ENCODE measurements at regions not wholly inside any gene's neighbourhood (a gene's known extent, or its start where the extent isn't known, plus 50 kb on each side); places are given as distances from the start of the nearest gene placed in this dataset.
"Not testable (repeated sequence)": the region's sequence is repeated elsewhere in the genome, so short reads cannot be mapped to it uniquely, and the experiment has no call there.

GRCh38 chr1:149208836-149209235, 105.5 kb upstream of the NBPF9 start:
- not testable (repeated sequence) for H3K4me3 ChIP-seq (ENCODE audit: low read length in 3 of 3); H3K27me3 ChIP-seq (ENCODE audit: control insufficient read depth in 3 of 3, insufficient read depth in 3 of 3, low read length in 3 of 3); H3K4me1 ChIP-seq (ENCODE audit: control insufficient read depth in 3 of 3, insufficient read depth in 3 of 3, low read length in 3 of 3); H3K36me3 ChIP-seq (ENCODE audit: control insufficient read depth in 3 of 3, insufficient read depth in 3 of 3, low read length in 3 of 3); H3K9ac ChIP-seq (ENCODE audit: low read depth in 1 of 3, low read length in 3 of 3); H3K27ac ChIP-seq (ENCODE audit: low read depth, low read length); H3K9me3 ChIP-seq (ENCODE audit: control insufficient read depth in 3 of 3, low read length in 3 of 3)

GRCh38 chr1:149211757-149212420, 108.5 kb upstream of the NBPF9 start:
- H3K9me3 ChIP-seq (ENCODE audit: control insufficient read depth in 3 of 3, low read length in 3 of 3); H3K4me3 ChIP-seq (ENCODE audit: low read length in 3 of 3); H3K4me1 ChIP-seq (ENCODE audit: control insufficient read depth in 3 of 3, insufficient read depth in 3 of 3, low read length in 3 of 3); H3K27me3 ChIP-seq (ENCODE audit: control insufficient read depth in 3 of 3, insufficient read depth in 3 of 3, low read length in 3 of 3); H3K36me3 ChIP-seq (ENCODE audit: control insufficient read depth in 3 of 3, insufficient read depth in 3 of 3, low read length in 3 of 3); H3K9ac ChIP-seq (ENCODE audit: low read depth in 1 of 3, low read length in 3 of 3): not testable (repeated sequence)
- H3K27ac ChIP-seq (ENCODE audit: low read depth, low read length) = peak overlapping the region; percentile 65

- not testable (repeated sequence) for H3K27ac ChIP-seq (ENCODE audit: low read depth, low read length)
Measured at GRCh38 chr1:149212946-149213345, 109.6 kb upstream of the NBPF9 start.

GRCh38 chr1:149213673-149214072, 110.3 kb upstream of the NBPF9 start:
- H3K27me3 ChIP-seq (ENCODE audit: control insufficient read depth in 3 of 3, insufficient read depth in 3 of 3, low read length in 3 of 3); H3K9me3 ChIP-seq (ENCODE audit: control insufficient read depth in 3 of 3, low read length in 3 of 3); H3K27ac ChIP-seq (ENCODE audit: low read depth, low read length); H3K4me1 ChIP-seq (ENCODE audit: control insufficient read depth in 3 of 3, insufficient read depth in 3 of 3, low read length in 3 of 3); H3K36me3 ChIP-seq (ENCODE audit: control insufficient read depth in 3 of 3, insufficient read depth in 3 of 3, low read length in 3 of 3); H3K9ac ChIP-seq (ENCODE audit: low read depth in 1 of 3, low read length in 3 of 3); H3K4me3 ChIP-seq (ENCODE audit: low read length in 3 of 3): not testable (repeated sequence)

More at GRCh38 chr1:149212946-149213345, 109.6 kb upstream of the NBPF9 start:
- H3K9ac ChIP-seq (ENCODE audit: low read depth in 1 of 3, low read length in 3 of 3); H3K9me3 ChIP-seq (ENCODE audit: control insufficient read depth in 3 of 3, low read length in 3 of 3); H3K4me3 ChIP-seq (ENCODE audit: low read length in 3 of 3); H3K36me3 ChIP-seq (ENCODE audit: control insufficient read depth in 3 of 3, insufficient read depth in 3 of 3, low read length in 3 of 3); H3K27me3 ChIP-seq (ENCODE audit: control insufficient read depth in 3 of 3, insufficient read depth in 3 of 3, low read length in 3 of 3); H3K4me1 ChIP-seq (ENCODE audit: control insufficient read depth in 3 of 3, insufficient read depth in 3 of 3, low read length in 3 of 3): not testable (repeated sequence)

- not testable (repeated sequence) for H3K9ac ChIP-seq (ENCODE audit: low read depth in 1 of 3, low read length in 3 of 3); H3K9me3 ChIP-seq (ENCODE audit: control insufficient read depth in 3 of 3, low read length in 3 of 3); H3K27ac ChIP-seq (ENCODE audit: low read depth, low read length); H3K4me1 ChIP-seq (ENCODE audit: control insufficient read depth in 3 of 3, insufficient read depth in 3 of 3, low read length in 3 of 3); H3K27me3 ChIP-seq (ENCODE audit: control insufficient read depth in 3 of 3, insufficient read depth in 3 of 3, low read length in 3 of 3); H3K36me3 ChIP-seq (ENCODE audit: control insufficient read depth in 3 of 3, insufficient read depth in 3 of 3, low read length in 3 of 3); H3K4me3 ChIP-seq (ENCODE audit: low read length in 3 of 3)
Measured at GRCh38 chr1:149218080-149218988, 115.0 kb upstream of the NBPF9 start.

GRCh38 chr1:149219539-149219938, 116.2 kb upstream of the NBPF9 start:
- not testable (repeated sequence) for H3K9ac ChIP-seq (ENCODE audit: low read depth in 1 of 3, low read length in 3 of 3); H3K27ac ChIP-seq (ENCODE audit: low read depth, low read length); H3K27me3 ChIP-seq (ENCODE audit: control insufficient read depth in 3 of 3, insufficient read depth in 3 of 3, low read length in 3 of 3); H3K4me3 ChIP-seq (ENCODE audit: low read length in 3 of 3); H3K36me3 ChIP-seq (ENCODE audit: control insufficient read depth in 3 of 3, insufficient read depth in 3 of 3, low read length in 3 of 3); H3K4me1 ChIP-seq (ENCODE audit: control insufficient read depth in 3 of 3, insufficient read depth in 3 of 3, low read length in 3 of 3); H3K9me3 ChIP-seq (ENCODE audit: control insufficient read depth in 3 of 3, low read length in 3 of 3)

- not testable (repeated sequence) for H3K4me1 ChIP-seq (ENCODE audit: control insufficient read depth in 3 of 3, insufficient read depth in 3 of 3, low read length in 3 of 3); H3K4me3 ChIP-seq (ENCODE audit: low read length in 3 of 3); H3K9me3 ChIP-seq (ENCODE audit: control insufficient read depth in 3 of 3, low read length in 3 of 3); H3K36me3 ChIP-seq (ENCODE audit: control insufficient read depth in 3 of 3, insufficient read depth in 3 of 3, low read length in 3 of 3); H3K27me3 ChIP-seq (ENCODE audit: control insufficient read depth in 3 of 3, insufficient read depth in 3 of 3, low read length in 3 of 3); H3K27ac ChIP-seq (ENCODE audit: low read depth, low read length); H3K9ac ChIP-seq (ENCODE audit: low read depth in 1 of 3, low read length in 3 of 3)
Measured at GRCh38 chr1:149220463-149221074, 117.2 kb upstream of the NBPF9 start.

- not testable (repeated sequence) for H3K4me1 ChIP-seq (ENCODE audit: control insufficient read depth in 3 of 3, insufficient read depth in 3 of 3, low read length in 3 of 3); H3K27ac ChIP-seq (ENCODE audit: low read depth, low read length); H3K9me3 ChIP-seq (ENCODE audit: control insufficient read depth in 3 of 3, low read length in 3 of 3); H3K4me3 ChIP-seq (ENCODE audit: low read length in 3 of 3); H3K27me3 ChIP-seq (ENCODE audit: control insufficient read depth in 3 of 3, insufficient read depth in 3 of 3, low read length in 3 of 3); H3K36me3 ChIP-seq (ENCODE audit: control insufficient read depth in 3 of 3, insufficient read depth in 3 of 3, low read length in 3 of 3)
- peak overlapping the region in 1 of 3 donors; percentile 60 for H3K9ac ChIP-seq (ENCODE audit: low read depth in 1 of 3, low read length in 3 of 3)
Measured at GRCh38 chr1:149227933-149228665, 124.7 kb upstream of the NBPF9 start.

GRCh38 chr1:149228672-149229585, 125.6 kb upstream of the NBPF9 start:
- H3K27ac ChIP-seq (ENCODE audit: low read depth, low read length); H3K4me1 ChIP-seq (ENCODE audit: control insufficient read depth in 3 of 3, insufficient read depth in 3 of 3, low read length in 3 of 3); H3K9me3 ChIP-seq (ENCODE audit: control insufficient read depth in 3 of 3, low read length in 3 of 3); H3K9ac ChIP-seq (ENCODE audit: low read depth in 1 of 3, low read length in 3 of 3); H3K4me3 ChIP-seq (ENCODE audit: low read length in 3 of 3); H3K27me3 ChIP-seq (ENCODE audit: control insufficient read depth in 3 of 3, insufficient read depth in 3 of 3, low read length in 3 of 3); H3K36me3 ChIP-seq (ENCODE audit: control insufficient read depth in 3 of 3, insufficient read depth in 3 of 3, low read length in 3 of 3): not testable (repeated sequence)

Data from skeletal muscle tissue (tissue), 3 donors.